ENCODE measurements at regions not wholly inside any gene's neighbourhood (a gene's known extent, or its start where the extent isn't known, plus 50 kb on each side); places are given as distances from the start of the nearest gene placed in this dataset.
"Not testable (repeated sequence)": the region's sequence is repeated elsewhere in the genome, so short reads cannot be mapped to it uniquely, and the experiment has no call there.

- no peaks in the 10 kb centered on the region for H3K4me1 ChIP-seq (ENCODE audit: control insufficient read depth, insufficient read depth, low read length)
- H3K27me3 ChIP-seq (ENCODE audit: control insufficient read depth, insufficient read depth, low read length), result no peaks in the 10 kb centered on the region
- no peak overlapping the region for H3K4me2 ChIP-seq (ENCODE audit: low read length)
- H3K36me3 ChIP-seq (ENCODE audit: insufficient read depth, low read length), result no peaks in the 10 kb centered on the region
- no peak overlapping the region for H3K9ac ChIP-seq (ENCODE audit: low read depth, low read length)
- H3K9me3 ChIP-seq (replicated peaks; ENCODE audit: low read length), result no peaks in the 10 kb centered on the region
- H3K4me3 ChIP-seq (ENCODE audit: low read length), result no peak overlapping the region
Measured at GRCh38 chr2:163987175-163987940, 251.6 kb upstream of the FIGN start.

GRCh38 chr2:163984986-163985385 lies 249.2 kb upstream of the FIGN start:
- no peak overlapping the region for H3K4me2 ChIP-seq (ENCODE audit: low read length)
- no peaks in the 10 kb centered on the region for H3K4me1 ChIP-seq (ENCODE audit: control insufficient read depth, insufficient read depth, low read length)
- H3K4me3 ChIP-seq (ENCODE audit: low read length), result no peak overlapping the region
- no peaks in the 10 kb centered on the region for H3K27me3 ChIP-seq (ENCODE audit: control insufficient read depth, insufficient read depth, low read length)
- no peaks in the 10 kb centered on the region for H3K9me3 ChIP-seq (replicated peaks; ENCODE audit: low read length)
- no peak overlapping the region for H3K9ac ChIP-seq (ENCODE audit: low read depth, low read length)
- H3K36me3 ChIP-seq (ENCODE audit: insufficient read depth, low read length), result no peaks in the 10 kb centered on the region

DNA sequence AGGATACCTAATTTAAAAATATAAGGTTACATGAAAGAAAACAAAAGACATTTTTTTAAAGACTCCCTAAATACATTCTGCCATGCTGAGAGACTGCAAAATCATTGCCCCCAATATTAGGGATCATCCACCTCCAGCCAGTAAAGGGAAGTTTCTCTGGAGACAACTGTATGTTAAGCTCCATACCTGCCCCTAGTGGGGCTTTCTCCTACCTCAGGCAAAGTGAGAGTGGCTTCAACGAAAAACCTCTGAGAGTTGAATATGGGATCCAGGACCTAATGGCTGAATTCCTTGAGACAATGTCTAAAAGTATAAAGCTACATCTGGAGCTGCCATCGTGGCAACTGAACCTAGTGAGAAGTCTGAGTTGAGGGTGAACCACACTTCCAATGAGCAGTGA lies 248.1 kb upstream of the FIGN start:
- no peak overlapping the region for H3K4me2 ChIP-seq (ENCODE audit: low read length)
- H3K9me3 ChIP-seq (replicated peaks; ENCODE audit: low read length), result no peaks in the 10 kb centered on the region
- no peak overlapping the region for H3K4me3 ChIP-seq (ENCODE audit: low read length)
- H3K4me1 ChIP-seq (ENCODE audit: control insufficient read depth, insufficient read depth, low read length), result no peaks in the 10 kb centered on the region
- H3K9ac ChIP-seq (ENCODE audit: low read depth, low read length), result no peak overlapping the region
- no peaks in the 10 kb centered on the region for H3K27me3 ChIP-seq (ENCODE audit: control insufficient read depth, insufficient read depth, low read length)
- no peaks in the 10 kb centered on the region for H3K36me3 ChIP-seq (ENCODE audit: insufficient read depth, low read length)

- Histone ChIP-seq H3K36me3 (ENCODE audit: insufficient read depth, low read length) (no peaks in the 10 kb centered on the region), H3K4me3 (ENCODE audit: low read length) (no peak overlapping the region), H3K4me1 (ENCODE audit: control insufficient read depth, insufficient read depth, low read length) (no peaks in the 10 kb centered on the region), H3K4me2 (ENCODE audit: low read length) (no peak overlapping the region), H3K9me3 (replicated peaks; ENCODE audit: low read length) (no peaks in the 10 kb centered on the region), H3K27me3 (ENCODE audit: control insufficient read depth, insufficient read depth, low read length) (no peaks in the 10 kb centered on the region), H3K9ac (ENCODE audit: low read depth, low read length) (no peak overlapping the region)
Measured at GRCh38 chr2:163982938-163983337, 247.1 kb upstream of the FIGN start.

GRCh38 chr2:163974766-163975165 lies 239.0 kb upstream of the FIGN start:
- H3K4me2 ChIP-seq (ENCODE audit: low read length), result no peak overlapping the region
- no peak overlapping the region for H3K9ac ChIP-seq (ENCODE audit: low read depth, low read length)
- no peak overlapping the region for H3K4me3 ChIP-seq (ENCODE audit: low read length)
- H3K9me3 ChIP-seq (replicated peaks; ENCODE audit: low read length), result no peaks in the 10 kb centered on the region
- H3K27me3 ChIP-seq (ENCODE audit: control insufficient read depth, insufficient read depth, low read length), result no peaks in the 10 kb centered on the region
- no peaks in the 10 kb centered on the region for H3K4me1 ChIP-seq (ENCODE audit: control insufficient read depth, insufficient read depth, low read length)
- H3K36me3 ChIP-seq (ENCODE audit: insufficient read depth, low read length), result no peaks in the 10 kb centered on the region

GRCh38 chr2:163970058-163970813 lies 234.4 kb upstream of the FIGN start:
- Histone ChIP-seq H3K9ac (ENCODE audit: low read depth, low read length) (no peak overlapping the region), H3K9me3 (replicated peaks; ENCODE audit: low read length) (no peaks in the 10 kb centered on the region), H3K36me3 (ENCODE audit: insufficient read depth, low read length) (no peaks in the 10 kb centered on the region), H3K4me1 (ENCODE audit: control insufficient read depth, insufficient read depth, low read length) (no peaks in the 10 kb centered on the region), H3K4me3 (ENCODE audit: low read length) (no peak overlapping the region), H3K4me2 (ENCODE audit: low read length) (no peak overlapping the region), H3K27me3 (ENCODE audit: control insufficient read depth, insufficient read depth, low read length) (no peaks in the 10 kb centered on the region)

DNA sequence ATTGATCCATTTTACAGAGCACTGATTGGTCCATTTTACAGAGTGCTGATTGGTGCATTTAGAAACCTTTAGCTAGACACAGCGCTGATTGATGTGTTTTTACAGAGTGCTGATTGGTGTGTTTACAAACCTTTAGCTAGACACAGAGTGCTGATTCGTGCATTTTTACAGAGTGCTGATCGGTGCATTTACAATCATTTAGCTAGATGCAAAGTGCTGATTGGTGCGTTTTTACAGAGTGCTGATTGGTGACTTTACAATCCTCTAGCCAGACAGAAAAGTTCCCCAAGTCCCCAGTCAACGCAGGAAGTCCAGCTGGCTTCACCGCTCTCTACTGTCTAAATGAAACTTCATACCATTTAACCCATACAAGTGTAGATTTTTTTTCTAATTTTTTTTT lies 228.5 kb upstream of the FIGN start:
- H3K4me1 ChIP-seq (ENCODE audit: control insufficient read depth, insufficient read depth, low read length), result not testable (repeated sequence)

GRCh38 chr2:163953390-163953907 lies 217.6 kb upstream of the FIGN start:
- Histone ChIP-seq H3K4me1 (ENCODE audit: control insufficient read depth, insufficient read depth, low read length) (no peaks in the 10 kb centered on the region), H3K36me3 (ENCODE audit: insufficient read depth, low read length) (no peaks in the 10 kb centered on the region), H3K4me3 (ENCODE audit: low read length) (no peak overlapping the region), H3K4me2 (ENCODE audit: low read length) (no peak overlapping the region), H3K9ac (ENCODE audit: low read depth, low read length) (no peak overlapping the region), H3K9me3 (replicated peaks; ENCODE audit: low read length) (no peaks in the 10 kb centered on the region), H3K27me3 (ENCODE audit: control insufficient read depth, insufficient read depth, low read length) (no peaks in the 10 kb centered on the region)

More for the DNA sequence above, 228.5 kb upstream of the FIGN start:
- H3K27me3 ChIP-seq (ENCODE audit: control insufficient read depth, insufficient read depth, low read length); H3K9ac ChIP-seq (ENCODE audit: low read depth, low read length); H3K36me3 ChIP-seq (ENCODE audit: insufficient read depth, low read length); H3K4me3 ChIP-seq (ENCODE audit: low read length); H3K4me2 ChIP-seq (ENCODE audit: low read length); H3K9me3 ChIP-seq (replicated peaks; ENCODE audit: low read length): not testable (repeated sequence)

GRCh38 chr2:163951312-163951711 lies 215.5 kb upstream of the FIGN start:
- no peaks in the 10 kb centered on the region for H3K27me3 ChIP-seq (ENCODE audit: control insufficient read depth, insufficient read depth, low read length)
- H3K36me3 ChIP-seq (ENCODE audit: insufficient read depth, low read length), result no peaks in the 10 kb centered on the region
- no peaks in the 10 kb centered on the region for H3K9me3 ChIP-seq (replicated peaks; ENCODE audit: low read length)
- H3K4me2 ChIP-seq (ENCODE audit: low read length), result no peak overlapping the region
- H3K9ac ChIP-seq (ENCODE audit: low read depth, low read length), result no peak overlapping the region
- H3K4me1 ChIP-seq (ENCODE audit: control insufficient read depth, insufficient read depth, low read length), result no peaks in the 10 kb centered on the region
- no peak overlapping the region for H3K4me3 ChIP-seq (ENCODE audit: low read length)

DNA sequence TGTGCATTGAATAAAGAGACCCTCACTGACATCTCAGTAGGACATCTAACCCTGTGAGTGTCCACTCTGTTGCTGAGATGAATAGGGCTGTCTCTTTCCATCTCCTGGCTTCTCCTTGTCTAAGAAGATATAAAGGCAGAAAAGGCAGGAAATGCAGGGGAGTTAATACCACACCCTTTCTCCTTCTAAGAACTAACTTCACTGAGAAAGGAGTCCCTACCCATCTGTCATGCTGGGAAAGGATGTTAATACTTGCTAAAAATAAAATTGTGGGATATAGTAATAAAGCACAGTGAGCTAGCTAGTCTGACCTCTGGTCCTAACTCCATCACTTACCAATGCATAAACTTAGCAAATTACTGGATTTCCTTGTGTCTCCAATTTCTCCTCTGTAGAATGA lies 213.9 kb upstream of the FIGN start:
- no peak overlapping the region for H3K4me3 ChIP-seq (ENCODE audit: low read length)
- H3K9ac ChIP-seq (ENCODE audit: low read depth, low read length), result no peak overlapping the region
- no peaks in the 10 kb centered on the region for H3K4me1 ChIP-seq (ENCODE audit: control insufficient read depth, insufficient read depth, low read length)
- no peaks in the 10 kb centered on the region for H3K27me3 ChIP-seq (ENCODE audit: control insufficient read depth, insufficient read depth, low read length)
- H3K4me2 ChIP-seq (ENCODE audit: low read length), result no peak overlapping the region
- H3K9me3 ChIP-seq (replicated peaks; ENCODE audit: low read length), result no peaks in the 10 kb centered on the region
- no peaks in the 10 kb centered on the region for H3K36me3 ChIP-seq (ENCODE audit: insufficient read depth, low read length)

GRCh38 chr2:163944347-163944737 lies 208.5 kb upstream of the FIGN start:
- Histone ChIP-seq H3K27me3 (ENCODE audit: control insufficient read depth, insufficient read depth, low read length) (no peaks in the 10 kb centered on the region), H3K9me3 (replicated peaks; ENCODE audit: low read length) (no peaks in the 10 kb centered on the region), H3K4me2 (ENCODE audit: low read length) (no peak overlapping the region), H3K4me3 (ENCODE audit: low read length) (no peak overlapping the region), H3K4me1 (ENCODE audit: control insufficient read depth, insufficient read depth, low read length) (no peaks in the 10 kb centered on the region), H3K9ac (ENCODE audit: low read depth, low read length) (no peak overlapping the region), H3K36me3 (ENCODE audit: insufficient read depth, low read length) (no peaks in the 10 kb centered on the region)
